ENCODE measurements at regions not wholly inside any gene's neighbourhood (a gene's known extent, or its start where the extent isn't known, plus 50 kb on each side); places are given as distances from the start of the nearest gene placed in this dataset.

DNA sequence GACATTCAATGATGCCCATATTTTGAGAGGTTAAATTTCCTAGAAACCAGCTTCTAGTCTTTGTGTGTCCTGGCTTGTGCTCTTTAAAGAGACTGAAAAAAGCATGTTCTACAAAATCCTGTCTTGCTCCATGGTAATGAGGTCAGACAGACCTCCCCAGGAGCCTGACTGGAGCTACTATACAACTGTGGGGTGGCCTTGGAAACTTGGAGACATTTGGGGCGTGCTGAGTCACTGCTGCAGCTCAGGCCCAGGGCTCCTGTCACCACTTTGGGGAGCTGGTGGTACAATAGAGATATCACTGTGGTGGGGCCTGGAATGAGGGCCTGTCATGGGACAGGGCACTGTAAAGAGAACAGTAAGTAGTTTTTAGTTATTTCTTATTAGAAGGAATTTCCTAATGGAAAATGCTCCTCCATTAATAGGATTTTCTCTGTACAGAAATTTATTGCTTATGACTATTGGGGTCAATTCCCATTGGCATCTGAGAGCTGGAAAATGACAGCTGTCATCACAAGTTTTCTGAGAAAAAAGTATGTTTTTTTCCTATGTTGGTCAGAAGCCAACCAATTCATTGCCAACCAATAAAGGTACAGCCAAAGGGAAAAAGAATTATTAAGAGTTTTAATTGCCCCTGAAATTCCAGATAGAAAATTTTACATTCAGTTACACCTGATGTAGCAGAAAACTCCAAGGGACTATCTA lies 207.4 kb upstream of the JADE1 start:
- TF ChIP-seq, protein P1, sequence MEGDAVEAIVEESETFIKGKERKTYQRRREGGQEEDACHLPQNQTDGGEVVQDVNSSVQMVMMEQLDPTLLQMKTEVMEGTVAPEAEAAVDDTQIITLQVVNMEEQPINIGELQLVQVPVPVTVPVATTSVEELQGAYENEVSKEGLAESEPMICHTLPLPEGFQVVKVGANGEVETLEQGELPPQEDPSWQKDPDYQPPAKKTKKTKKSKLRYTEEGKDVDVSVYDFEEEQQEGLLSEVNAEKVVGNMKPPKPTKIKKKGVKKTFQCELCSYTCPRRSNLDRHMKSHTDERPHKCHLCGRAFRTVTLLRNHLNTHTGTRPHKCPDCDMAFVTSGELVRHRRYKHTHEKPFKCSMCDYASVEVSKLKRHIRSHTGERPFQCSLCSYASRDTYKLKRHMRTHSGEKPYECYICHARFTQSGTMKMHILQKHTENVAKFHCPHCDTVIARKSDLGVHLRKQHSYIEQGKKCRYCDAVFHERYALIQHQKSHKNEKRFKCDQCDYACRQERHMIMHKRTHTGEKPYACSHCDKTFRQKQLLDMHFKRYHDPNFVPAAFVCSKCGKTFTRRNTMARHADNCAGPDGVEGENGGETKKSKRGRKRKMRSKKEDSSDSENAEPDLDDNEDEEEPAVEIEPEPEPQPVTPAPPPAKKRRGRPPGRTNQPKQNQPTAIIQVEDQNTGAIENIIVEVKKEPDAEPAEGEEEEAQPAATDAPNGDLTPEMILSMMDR (IDR thresholded peaks at IDR 0.05), result no peak
- no peak for TF ChIP-seq POLR2A (IDR thresholded peaks at IDR 0.05)
- no peak for TF ChIP-seq POLR2AphosphoS5 (IDR thresholded peaks at IDR 0.05)
- no peak for TF ChIP-seq EP300 (IDR thresholded peaks at IDR 0.05)

Data from upper lobe of left lung (tissue), 4 donors.